ENCODE measurements at regions not wholly inside any gene's neighbourhood (a gene's known extent, or its start where the extent isn't known, plus 50 kb on each side); places are given as distances from the start of the nearest gene placed in this dataset.

DNA sequence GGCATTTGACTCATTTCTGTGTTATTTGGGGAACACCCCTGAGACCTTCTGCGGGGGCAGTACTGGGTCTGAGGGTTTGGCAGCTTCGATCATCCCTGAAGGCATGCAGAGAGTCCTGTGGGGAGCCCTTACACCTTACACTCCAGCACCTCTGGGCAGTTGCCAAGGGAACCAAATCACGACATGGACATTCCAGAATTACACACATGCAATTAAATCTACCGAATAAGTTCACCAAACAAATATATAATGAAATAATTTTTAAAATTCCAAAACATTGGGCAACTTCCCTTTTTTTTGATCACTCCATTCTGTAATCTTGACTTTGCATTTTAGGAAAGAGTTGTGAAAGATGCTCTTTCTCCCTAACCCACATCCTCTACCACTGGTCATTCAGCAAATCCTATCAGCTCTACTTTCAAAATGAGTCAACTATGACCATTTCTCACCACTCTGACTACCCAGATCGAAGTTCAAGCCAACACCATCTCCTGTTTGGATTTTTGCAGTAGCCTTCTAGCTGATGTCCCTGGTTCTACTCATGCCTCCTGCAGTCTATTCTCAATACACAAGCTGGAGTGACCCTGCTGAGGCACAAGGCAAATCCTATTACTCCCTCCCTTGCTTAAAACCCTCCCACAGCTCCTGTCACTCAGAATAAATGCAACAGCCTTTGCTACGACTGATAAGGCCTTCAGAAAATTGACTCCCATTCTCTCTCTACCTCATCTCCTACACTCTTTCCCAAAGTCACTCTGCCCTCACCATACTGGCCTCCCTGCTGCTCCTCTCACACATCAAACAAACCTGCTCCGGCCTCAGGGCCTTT lies 533.3 kb downstream of the HACE1 start:
- H3K4me1 ChIP-seq (ENCODE audit: control insufficient read depth in 2 of 2, insufficient read depth in 2 of 2, low read length in 1 of 2), result no peaks in the 10 kb centered on the region
- no peaks in the 10 kb centered on the region for H3K36me3 ChIP-seq (ENCODE audit: control insufficient read depth in 2 of 2, insufficient read depth in 2 of 2, low read length in 1 of 2)
- H3K27me3 ChIP-seq (ENCODE audit: control insufficient read depth in 1 of 2, insufficient read depth in 2 of 2, low read length in 2 of 2), result no peaks in the 10 kb centered on the region
- no peak overlapping the region for H3K27ac ChIP-seq (ENCODE audit: low read depth in 2 of 2, low read length in 1 of 2)
- no peak overlapping the region for H3K4me3 ChIP-seq (ENCODE audit: low read depth in 1 of 2, low read length in 2 of 2)
- no peaks in the 10 kb centered on the region for H3K9me3 ChIP-seq (ENCODE audit: control insufficient read depth in 2 of 2, insufficient read depth in 1 of 2, low read depth in 1 of 2, low read length in 1 of 2)
- 60 to 61% methylated on average over 7 of the region's 7 CpGs for WGBS, 2 donors

DNA sequence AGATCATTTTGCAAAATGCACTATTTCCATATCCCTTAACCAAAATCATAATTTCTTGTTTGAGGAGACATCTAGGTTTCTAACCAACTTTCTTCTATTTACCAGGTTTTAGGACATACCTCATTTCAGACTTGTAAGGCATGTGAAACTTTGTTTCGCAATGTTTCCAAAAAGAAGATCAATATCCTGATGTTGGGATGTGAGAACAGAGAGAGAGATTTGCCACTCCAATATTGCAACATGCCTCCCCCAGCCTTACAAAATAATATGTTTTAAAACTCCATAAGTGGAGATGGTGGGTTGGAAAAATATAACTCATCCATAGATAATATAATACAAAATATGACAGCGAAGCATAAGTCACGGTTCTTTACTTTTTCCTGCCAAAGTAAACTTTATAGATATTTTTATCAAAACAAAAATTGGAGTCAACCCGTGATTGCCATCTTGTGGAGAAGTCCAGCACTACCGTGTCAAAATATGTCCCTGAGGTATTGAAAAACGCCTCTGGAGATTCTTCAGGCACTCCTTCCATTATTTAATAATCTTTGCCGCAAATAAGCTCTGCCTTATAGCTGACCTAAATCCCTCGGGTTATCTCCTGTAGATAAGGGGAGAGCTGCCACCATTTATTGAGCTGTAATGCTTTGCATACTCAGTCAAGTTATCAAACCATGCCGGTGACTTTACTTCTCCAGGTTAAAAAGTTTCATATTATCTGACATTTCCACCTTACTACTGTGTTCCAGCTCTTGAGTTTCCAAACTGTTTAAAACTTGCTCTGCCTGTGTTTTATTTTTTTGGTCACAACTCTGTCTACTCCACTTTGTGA lies 534.2 kb downstream of the HACE1 start:
- H3K27me3 ChIP-seq (ENCODE audit: control insufficient read depth in 1 of 2, insufficient read depth in 2 of 2, low read length in 2 of 2), result no peaks in the 10 kb centered on the region
- no peaks in the 10 kb centered on the region for H3K4me1 ChIP-seq (ENCODE audit: control insufficient read depth in 2 of 2, insufficient read depth in 2 of 2, low read length in 1 of 2)
- H3K9me3 ChIP-seq (ENCODE audit: control insufficient read depth in 2 of 2, insufficient read depth in 1 of 2, low read depth in 1 of 2, low read length in 1 of 2), result no peaks in the 10 kb centered on the region
- no peaks in the 10 kb centered on the region for H3K36me3 ChIP-seq (ENCODE audit: control insufficient read depth in 2 of 2, insufficient read depth in 2 of 2, low read length in 1 of 2)
- H3K4me3 ChIP-seq (ENCODE audit: low read depth in 1 of 2, low read length in 2 of 2), result no peak overlapping the region
- 18% methylated on average over 9 of the region's 9 CpGs for WGBS, 2 donors
- no peak overlapping the region for H3K27ac ChIP-seq (ENCODE audit: low read depth in 2 of 2, low read length in 1 of 2)

DNA sequence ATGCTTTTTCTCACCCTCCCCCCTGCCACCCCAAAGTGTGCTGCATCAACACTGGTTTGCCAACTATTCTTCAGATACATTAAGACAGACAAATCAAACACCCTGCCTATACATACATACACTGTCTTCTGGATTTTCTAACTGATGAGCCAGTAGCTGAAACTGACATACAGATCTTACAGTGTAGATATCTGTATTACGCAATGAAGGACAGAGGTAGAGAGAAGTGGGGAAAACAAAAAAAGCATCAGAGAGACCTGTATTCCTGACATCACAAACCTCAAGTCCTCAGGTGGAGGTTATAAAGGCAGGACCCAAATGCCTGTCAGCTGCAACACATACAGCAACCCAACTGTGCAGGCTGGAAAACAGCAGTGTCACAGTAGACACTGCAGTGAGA lies 535.4 kb downstream of the HACE1 start:
- H3K4me1 ChIP-seq (ENCODE audit: control insufficient read depth in 2 of 2, insufficient read depth in 2 of 2, low read length in 1 of 2), result no peaks in the 10 kb centered on the region
- H3K27ac ChIP-seq (ENCODE audit: low read depth in 2 of 2, low read length in 1 of 2), result no peak overlapping the region
- no peaks in the 10 kb centered on the region for H3K36me3 ChIP-seq (ENCODE audit: control insufficient read depth in 2 of 2, insufficient read depth in 2 of 2, low read length in 1 of 2)
- no peaks in the 10 kb centered on the region for H3K9me3 ChIP-seq (ENCODE audit: control insufficient read depth in 2 of 2, insufficient read depth in 1 of 2, low read depth in 1 of 2, low read length in 1 of 2)
- 91 to 95% methylated on average over 1 of the region's 1 CpG for WGBS, 2 donors
- no peaks in the 10 kb centered on the region for H3K27me3 ChIP-seq (ENCODE audit: control insufficient read depth in 1 of 2, insufficient read depth in 2 of 2, low read length in 2 of 2)
- no peak overlapping the region for H3K4me3 ChIP-seq (ENCODE audit: low read depth in 1 of 2, low read length in 2 of 2)

DNA sequence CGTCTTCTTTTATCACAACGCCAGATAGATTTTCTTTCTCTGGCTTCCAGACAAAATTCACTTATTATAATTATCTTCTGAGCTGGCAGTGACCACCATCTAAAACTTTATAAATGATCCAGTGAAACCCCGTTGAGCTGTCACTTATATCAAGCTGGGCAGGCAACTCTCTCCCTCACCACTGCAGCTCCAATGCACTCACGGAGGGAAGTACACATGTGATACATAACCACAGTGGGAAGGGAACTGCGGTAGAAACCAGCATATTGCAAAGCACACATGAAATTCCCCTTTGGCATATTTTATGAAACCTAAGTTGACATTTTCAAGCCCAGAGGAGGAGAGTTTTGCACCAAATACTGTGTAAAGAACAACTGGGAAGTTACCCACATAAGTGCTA lies 536.9 kb downstream of the HACE1 start:
- no peaks in the 10 kb centered on the region for H3K4me1 ChIP-seq (ENCODE audit: control insufficient read depth in 2 of 2, insufficient read depth in 2 of 2, low read length in 1 of 2)
- H3K27me3 ChIP-seq (ENCODE audit: control insufficient read depth in 1 of 2, insufficient read depth in 2 of 2, low read length in 2 of 2), result no peaks in the 10 kb centered on the region
- no peaks in the 10 kb centered on the region for H3K9me3 ChIP-seq (ENCODE audit: control insufficient read depth in 2 of 2, insufficient read depth in 1 of 2, low read depth in 1 of 2, low read length in 1 of 2)
- no peaks in the 10 kb centered on the region for H3K36me3 ChIP-seq (ENCODE audit: control insufficient read depth in 2 of 2, insufficient read depth in 2 of 2, low read length in 1 of 2)
- H3K27ac ChIP-seq (ENCODE audit: low read depth in 2 of 2, low read length in 1 of 2), result no peak overlapping the region
- WGBS, 2 donors, result 67 to 68% methylated on average over 5 of the region's 5 CpGs
- no peak overlapping the region for H3K4me3 ChIP-seq (ENCODE audit: low read depth in 1 of 2, low read length in 2 of 2)

DNA sequence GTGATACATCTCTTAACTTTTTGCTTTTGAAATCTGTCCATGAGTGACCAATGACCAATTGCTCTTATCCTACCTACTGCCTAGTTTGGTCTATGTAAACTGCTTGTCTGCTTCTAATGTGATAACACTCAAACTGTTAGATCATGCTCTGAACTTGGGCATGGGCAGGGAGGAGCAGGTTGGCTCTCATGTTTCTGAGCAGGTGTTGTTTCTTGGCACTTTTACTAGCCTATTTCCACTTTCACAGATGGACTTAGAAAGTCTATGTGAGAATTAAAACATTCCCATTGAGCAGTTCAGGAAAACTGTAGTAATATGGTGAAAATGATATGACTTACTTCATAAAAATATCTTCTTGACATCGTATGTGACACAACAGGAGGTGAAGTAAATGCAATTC lies 538.4 kb downstream of the HACE1 start:
- Histone ChIP-seq H3K9me3 (ENCODE audit: control insufficient read depth in 2 of 2, insufficient read depth in 1 of 2, low read depth in 1 of 2, low read length in 1 of 2) (no peaks in the 10 kb centered on the region), H3K27me3 (ENCODE audit: control insufficient read depth in 1 of 2, insufficient read depth in 2 of 2, low read length in 2 of 2) (no peaks in the 10 kb centered on the region), H3K27ac (ENCODE audit: low read depth in 2 of 2, low read length in 1 of 2) (no peak overlapping the region), H3K4me1 (ENCODE audit: control insufficient read depth in 2 of 2, insufficient read depth in 2 of 2, low read length in 1 of 2) (no peaks in the 10 kb centered on the region), H3K4me3 (ENCODE audit: low read depth in 1 of 2, low read length in 2 of 2) (no peak overlapping the region), H3K36me3 (ENCODE audit: control insufficient read depth in 2 of 2, insufficient read depth in 2 of 2, low read length in 1 of 2) (no peaks in the 10 kb centered on the region)
- 81 to 90% methylated on average over 1 of the region's 1 CpG for WGBS, 2 donors

DNA sequence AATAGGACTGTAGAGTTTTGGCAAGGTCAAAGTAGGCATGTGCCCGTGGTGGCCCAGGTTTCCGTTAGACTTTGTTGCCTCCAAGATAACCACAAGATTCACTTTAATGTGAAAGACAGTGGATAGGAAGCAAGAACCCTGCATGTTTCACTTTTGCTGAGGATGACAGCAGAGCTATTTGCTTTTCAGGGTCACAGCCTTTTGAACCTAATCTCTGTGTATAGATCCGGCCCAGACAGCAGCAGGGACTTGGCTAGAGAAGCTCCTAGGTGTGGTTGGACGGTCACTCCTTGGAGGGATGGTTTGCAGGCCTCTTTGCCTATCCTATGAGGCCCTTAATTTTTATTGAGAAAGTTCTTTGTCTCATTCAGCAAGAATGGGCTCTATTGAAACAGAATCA lies 538.8 kb downstream of the HACE1 start:
- Histone ChIP-seq H3K9me3 (ENCODE audit: control insufficient read depth in 2 of 2, insufficient read depth in 1 of 2, low read depth in 1 of 2, low read length in 1 of 2) (no peaks in the 10 kb centered on the region), H3K4me1 (ENCODE audit: control insufficient read depth in 2 of 2, insufficient read depth in 2 of 2, low read length in 1 of 2) (no peaks in the 10 kb centered on the region), H3K27me3 (ENCODE audit: control insufficient read depth in 1 of 2, insufficient read depth in 2 of 2, low read length in 2 of 2) (no peaks in the 10 kb centered on the region), H3K36me3 (ENCODE audit: control insufficient read depth in 2 of 2, insufficient read depth in 2 of 2, low read length in 1 of 2) (no peaks in the 10 kb centered on the region), H3K27ac (ENCODE audit: low read depth in 2 of 2, low read length in 1 of 2) (no peak overlapping the region), H3K4me3 (ENCODE audit: low read depth in 1 of 2, low read length in 2 of 2) (no peak overlapping the region)
- WGBS, 2 donors, result 45 to 50% methylated on average over 4 of the region's 4 CpGs

DNA sequence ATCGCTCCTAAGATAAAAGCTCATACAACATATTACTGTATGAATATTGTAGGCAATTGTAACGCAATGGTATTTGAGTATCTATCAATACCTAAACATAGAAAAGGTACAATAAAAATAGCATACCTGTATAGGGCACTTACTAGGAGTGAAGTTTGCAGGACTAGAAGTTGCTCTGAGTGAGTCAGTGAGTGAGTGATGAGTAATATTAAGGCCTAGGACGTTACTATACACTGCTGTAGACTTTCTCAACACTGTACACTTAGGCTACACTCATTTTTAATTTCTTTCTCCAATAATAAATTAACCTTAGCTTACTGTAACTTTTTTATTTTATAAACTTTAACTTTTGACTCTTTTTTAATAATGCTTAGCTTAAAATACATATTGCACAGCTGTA lies 546.9 kb downstream of the HACE1 start:
- Histone ChIP-seq H3K9me3 (ENCODE audit: control insufficient read depth in 2 of 2, insufficient read depth in 1 of 2, low read depth in 1 of 2, low read length in 1 of 2) (no peaks in the 10 kb centered on the region), H3K36me3 (ENCODE audit: control insufficient read depth in 2 of 2, insufficient read depth in 2 of 2, low read length in 1 of 2) (no peaks in the 10 kb centered on the region), H3K27me3 (ENCODE audit: control insufficient read depth in 1 of 2, insufficient read depth in 2 of 2, low read length in 2 of 2) (no peaks in the 10 kb centered on the region), H3K27ac (ENCODE audit: low read depth in 2 of 2, low read length in 1 of 2) (no peak overlapping the region), H3K4me1 (ENCODE audit: control insufficient read depth in 2 of 2, insufficient read depth in 2 of 2, low read length in 1 of 2) (no peaks in the 10 kb centered on the region), H3K4me3 (ENCODE audit: low read depth in 1 of 2, low read length in 2 of 2) (no peak overlapping the region)
- 82 to 87% methylated on average over 3 of the region's 3 CpGs for WGBS, 2 donors

DNA sequence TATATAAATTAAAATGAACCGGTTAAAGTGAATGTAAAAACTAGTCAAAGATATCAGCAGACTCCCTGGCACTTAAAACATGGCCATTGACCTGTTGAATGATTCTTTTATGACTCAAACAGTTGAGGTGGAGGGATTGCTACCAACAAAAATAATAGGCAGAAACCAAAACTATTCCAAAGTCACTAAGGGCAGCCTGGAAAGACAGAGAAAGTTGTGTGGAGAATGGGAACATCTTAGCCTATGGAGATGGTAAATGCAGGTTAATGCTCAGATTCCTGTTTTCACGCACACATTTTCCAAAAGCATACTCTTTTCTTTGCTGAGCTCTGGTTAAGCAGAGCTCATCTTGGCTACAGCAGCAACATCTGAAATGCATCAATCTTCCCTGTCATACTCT lies 553.5 kb downstream of the HACE1 start:
- H3K27me3 ChIP-seq (ENCODE audit: control insufficient read depth in 1 of 2, insufficient read depth in 2 of 2, low read length in 2 of 2), result no peaks in the 10 kb centered on the region
- H3K9me3 ChIP-seq (ENCODE audit: control insufficient read depth in 2 of 2, insufficient read depth in 1 of 2, low read depth in 1 of 2, low read length in 1 of 2), result no peaks in the 10 kb centered on the region
- H3K36me3 ChIP-seq (ENCODE audit: control insufficient read depth in 2 of 2, insufficient read depth in 2 of 2, low read length in 1 of 2), result no peaks in the 10 kb centered on the region
- 86 to 94% methylated on average over 2 of the region's 2 CpGs for WGBS, 2 donors
- H3K4me1 ChIP-seq (ENCODE audit: control insufficient read depth in 2 of 2, insufficient read depth in 2 of 2, low read length in 1 of 2), result no peaks in the 10 kb centered on the region
- H3K4me3 ChIP-seq (ENCODE audit: low read depth in 1 of 2, low read length in 2 of 2), result no peak overlapping the region
- H3K27ac ChIP-seq (ENCODE audit: low read depth in 2 of 2, low read length in 1 of 2), result no peak overlapping the region

DNA sequence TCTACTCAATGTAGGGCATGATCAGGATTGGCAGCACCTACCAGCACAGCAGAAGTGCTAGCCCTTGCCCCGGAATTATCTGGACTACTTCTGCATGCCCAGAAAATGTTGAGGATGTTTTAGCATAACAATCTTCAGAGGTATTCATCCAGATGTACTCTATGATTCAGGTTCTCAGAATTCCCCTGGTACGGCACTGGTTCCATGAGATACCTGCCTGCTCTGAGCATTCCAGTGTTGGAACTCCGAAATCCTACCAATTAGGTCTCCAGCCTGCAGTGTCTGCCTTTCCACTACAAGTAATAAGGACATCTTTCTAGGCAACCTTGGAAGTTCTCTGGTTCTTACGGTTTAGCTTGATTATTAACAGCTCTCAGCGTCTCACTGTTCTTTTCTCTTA lies 554.5 kb downstream of the HACE1 start:
- Histone ChIP-seq H3K4me1 (ENCODE audit: control insufficient read depth in 2 of 2, insufficient read depth in 2 of 2, low read length in 1 of 2) (no peaks in the 10 kb centered on the region), H3K4me3 (ENCODE audit: low read depth in 1 of 2, low read length in 2 of 2) (no peak overlapping the region), H3K36me3 (ENCODE audit: control insufficient read depth in 2 of 2, insufficient read depth in 2 of 2, low read length in 1 of 2) (no peaks in the 10 kb centered on the region), H3K9me3 (ENCODE audit: control insufficient read depth in 2 of 2, insufficient read depth in 1 of 2, low read depth in 1 of 2, low read length in 1 of 2) (no peaks in the 10 kb centered on the region), H3K27me3 (ENCODE audit: control insufficient read depth in 1 of 2, insufficient read depth in 2 of 2, low read length in 2 of 2) (no peaks in the 10 kb centered on the region), H3K27ac (ENCODE audit: low read depth in 2 of 2, low read length in 1 of 2) (no peak overlapping the region)
- 86 to 89% methylated on average over 5 of the region's 5 CpGs for WGBS, 2 donors
